A549 (cell line): ENCODE measurements at regions not wholly inside any gene's neighbourhood (a gene's known extent, or its start where the extent isn't known, plus 50 kb on each side); places are given as distances from the start of the nearest gene placed in this dataset.
"Not testable (repeated sequence)": the region's sequence is repeated elsewhere in the genome, so short reads cannot be mapped to it uniquely, and the experiment has no call there.

Experiments
- CTCF ChIP-seq: fragments of >200 bp; sonication (Bioruptor Twin); formaldehyde crosslinking; IDR thresholded peaks from 3 replicates; pipeline ENCODE4 v1.5.1; 2016
- HOXB13 ChIP-seq: fragments of 250-450 bp; sonication (Bioruptor Pico); IDR thresholded peaks from 2 replicates; pipeline ENCODE4 v1.5.0; 2020; ENCODE audit warnings: low read depth, mild to moderate bottlenecking, moderate library complexity
- KDM1A ChIP-seq: fragments of 200-600 bp; sonication (generic); IDR thresholded peaks from 2 replicates; pipeline ENCODE4 v1.6.1; 2016; ENCODE audit warnings: low read depth, mild to moderate bottlenecking
- MAFK ChIP-seq: fragments of 450-650 bp; IDR thresholded peaks from 2 replicates; pipeline ENCODE4 v1.6.1; 2014; ENCODE audit not compliant: partially characterized antibody
- POLR2AphosphoS2 ChIP-seq: conservative IDR thresholded peaks from 2 replicates; pipeline ENCODE4 v1.6.1; 2012; ENCODE audit warnings: low read length, improper control_type of control experiment, inconsistent platforms

- TF ChIP-seq CTCF; POLR2AphosphoS2; HOXB13 (CRISPR knock-in tag); KDM1A; MAFK: not testable (repeated sequence)
Measured at GRCh38 chr12:94002925-94003324, 145.5 kb upstream of the PLXNC1 start.
